ENCODE measurements at regions not wholly inside any gene's neighbourhood (a gene's known extent, or its start where the extent isn't known, plus 50 kb on each side); places are given as distances from the start of the nearest gene placed in this dataset.

- H3K9me3 ChIP-seq (ENCODE audit: severe bottlenecking) = no peaks in the 10 kb centered on the region
- no peak overlapping the region for H3K27ac ChIP-seq (ENCODE audit: poor library complexity, severe bottlenecking)
- no peak for ATAC-seq (ENCODE audit: low read depth)
- no peaks in the 10 kb centered on the region for H3K27me3 ChIP-seq (ENCODE audit: insufficient read depth, poor library complexity, severe bottlenecking)
- no peaks in the 10 kb centered on the region for H3K4me1 ChIP-seq (ENCODE audit: insufficient read depth, poor library complexity, severe bottlenecking)
- no peaks in the 10 kb centered on the region for H3K36me3 ChIP-seq (ENCODE audit: low read depth)
- no peak overlapping the region for H3K4me3 ChIP-seq (ENCODE audit: severe bottlenecking)
- no peak for TF ChIP-seq CTCF (IDR thresholded peaks at IDR 0.05; ENCODE audit: poor library complexity, severe bottlenecking)
- DNase-seq (ENCODE audit: low spot score) = no peak
Observed at GRCh38 chr4:17301869-17302268, 210.0 kb downstream of the QDPR start.

GRCh38 chr4:17301266-17301665, 210.6 kb downstream of the QDPR start:
- DNase-seq (ENCODE audit: low spot score) (no peak), ATAC-seq (ENCODE audit: low read depth) (no peak)
- no peaks in the 10 kb centered on the region for H3K9me3 ChIP-seq (ENCODE audit: severe bottlenecking)
- TF ChIP-seq CTCF (IDR thresholded peaks at IDR 0.05; ENCODE audit: poor library complexity, severe bottlenecking) = no peak
- H3K27me3 ChIP-seq (ENCODE audit: insufficient read depth, poor library complexity, severe bottlenecking) = no peaks in the 10 kb centered on the region
- no peak overlapping the region for H3K27ac ChIP-seq (ENCODE audit: poor library complexity, severe bottlenecking)
- H3K4me1 ChIP-seq (ENCODE audit: insufficient read depth, poor library complexity, severe bottlenecking) = no peaks in the 10 kb centered on the region
- no peaks in the 10 kb centered on the region for H3K36me3 ChIP-seq (ENCODE audit: low read depth)
- no peak overlapping the region for H3K4me3 ChIP-seq (ENCODE audit: severe bottlenecking)

- Histone ChIP-seq H3K36me3 (ENCODE audit: low read depth) (no peaks in the 10 kb centered on the region), H3K27ac (ENCODE audit: poor library complexity, severe bottlenecking) (no peak overlapping the region), H3K4me1 (ENCODE audit: insufficient read depth, poor library complexity, severe bottlenecking) (no peaks in the 10 kb centered on the region), H3K27me3 (ENCODE audit: insufficient read depth, poor library complexity, severe bottlenecking) (no peaks in the 10 kb centered on the region), H3K4me3 (ENCODE audit: severe bottlenecking) (no peak overlapping the region), H3K9me3 (ENCODE audit: severe bottlenecking) (no peaks in the 10 kb centered on the region)
- ATAC-seq (ENCODE audit: low read depth) (no peak), DNase-seq (ENCODE audit: low spot score) (no peak)
- TF ChIP-seq CTCF (IDR thresholded peaks at IDR 0.05; ENCODE audit: poor library complexity, severe bottlenecking) = no peak
Observed at GRCh38 chr4:17296921-17297890, 214.7 kb downstream of the QDPR start.

- no peak for TF ChIP-seq CTCF (IDR thresholded peaks at IDR 0.05; ENCODE audit: poor library complexity, severe bottlenecking)
- Histone ChIP-seq H3K36me3 (ENCODE audit: low read depth) (no peaks in the 10 kb centered on the region), H3K27me3 (ENCODE audit: insufficient read depth, poor library complexity, severe bottlenecking) (no peaks in the 10 kb centered on the region), H3K4me3 (ENCODE audit: severe bottlenecking) (no peak overlapping the region), H3K27ac (ENCODE audit: poor library complexity, severe bottlenecking) (no peak overlapping the region), H3K9me3 (ENCODE audit: severe bottlenecking) (no peaks in the 10 kb centered on the region), H3K4me1 (ENCODE audit: insufficient read depth, poor library complexity, severe bottlenecking) (no peaks in the 10 kb centered on the region)
- ATAC-seq (ENCODE audit: low read depth) = no peak
- DNase-seq (ENCODE audit: low spot score) = no peak
Observed at GRCh38 chr4:17293901-17294300, 218.0 kb downstream of the QDPR start.

GRCh38 chr4:17288151-17288550, 223.7 kb downstream of the QDPR start:
- no peak for TF ChIP-seq CTCF (IDR thresholded peaks at IDR 0.05; ENCODE audit: poor library complexity, severe bottlenecking)
- ATAC-seq (ENCODE audit: low read depth) (no peak), DNase-seq (ENCODE audit: low spot score) (no peak)
- Histone ChIP-seq H3K4me3 (ENCODE audit: severe bottlenecking) (no peak overlapping the region), H3K36me3 (ENCODE audit: low read depth) (no peaks in the 10 kb centered on the region), H3K4me1 (ENCODE audit: insufficient read depth, poor library complexity, severe bottlenecking) (no peaks in the 10 kb centered on the region), H3K9me3 (ENCODE audit: severe bottlenecking) (no peaks in the 10 kb centered on the region), H3K27ac (ENCODE audit: poor library complexity, severe bottlenecking) (no peak overlapping the region), H3K27me3 (ENCODE audit: insufficient read depth, poor library complexity, severe bottlenecking) (no peaks in the 10 kb centered on the region)

Measured in RWPE2 (cell line).